Gastrocnemius medialis (tissue), 4 donors: ENCODE measurements at regions not wholly inside any gene's neighbourhood (a gene's known extent, or its start where the extent isn't known, plus 50 kb on each side); places are given as distances from the start of the nearest gene placed in this dataset.
A peak's percentile ranks its signal among the peaks of the same experiment; 100 is the strongest.

ENCODE experiments used
- POLR2A ChIP-seq, 2 donors: fragments of 450-650 bp; IDR thresholded peaks; one replicate each; pipeline ENCODE4 v1.6.1; 2017; ENCODE audit warnings: antibody characterized with exemption in 2 of 2, mild to moderate bottlenecking in 2 of 2, moderate library complexity in 2 of 2
- TF ChIP-seq, protein P1 (sequence below), 5 experiments: fragments of 450-650 bp in 3 of 5; fragments of 200-600 bp in 2 of 5; sonication (generic) in 2 of 5; IDR thresholded peaks in 4 of 5; conservative IDR thresholded peaks in 1 of 5; 1 replicate in 4 of 5; 2 replicates in 1 of 5; pipeline ENCODE4 v1.5.1; 2016 to 2019; ENCODE audit warnings: antibody characterized with exemption in 5 of 5, mild to moderate bottlenecking in 3 of 5, moderate library complexity in 3 of 5

GRCh38 chr6:118735320-118735719, 83.9 kb upstream of the CEP85L start:
- TF ChIP-seq, protein P1, sequence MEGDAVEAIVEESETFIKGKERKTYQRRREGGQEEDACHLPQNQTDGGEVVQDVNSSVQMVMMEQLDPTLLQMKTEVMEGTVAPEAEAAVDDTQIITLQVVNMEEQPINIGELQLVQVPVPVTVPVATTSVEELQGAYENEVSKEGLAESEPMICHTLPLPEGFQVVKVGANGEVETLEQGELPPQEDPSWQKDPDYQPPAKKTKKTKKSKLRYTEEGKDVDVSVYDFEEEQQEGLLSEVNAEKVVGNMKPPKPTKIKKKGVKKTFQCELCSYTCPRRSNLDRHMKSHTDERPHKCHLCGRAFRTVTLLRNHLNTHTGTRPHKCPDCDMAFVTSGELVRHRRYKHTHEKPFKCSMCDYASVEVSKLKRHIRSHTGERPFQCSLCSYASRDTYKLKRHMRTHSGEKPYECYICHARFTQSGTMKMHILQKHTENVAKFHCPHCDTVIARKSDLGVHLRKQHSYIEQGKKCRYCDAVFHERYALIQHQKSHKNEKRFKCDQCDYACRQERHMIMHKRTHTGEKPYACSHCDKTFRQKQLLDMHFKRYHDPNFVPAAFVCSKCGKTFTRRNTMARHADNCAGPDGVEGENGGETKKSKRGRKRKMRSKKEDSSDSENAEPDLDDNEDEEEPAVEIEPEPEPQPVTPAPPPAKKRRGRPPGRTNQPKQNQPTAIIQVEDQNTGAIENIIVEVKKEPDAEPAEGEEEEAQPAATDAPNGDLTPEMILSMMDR (IDR thresholded peaks at IDR 0.05 in 4 of 5, conservative IDR thresholded peaks at IDR 0.05 in 1 of 5): peak in 1 of 5 experiments; percentile 48
- no peak for TF ChIP-seq POLR2A (IDR thresholded peaks at IDR 0.05)
